ENCODE measurements at regions not wholly inside any gene's neighbourhood (a gene's known extent, or its start where the extent isn't known, plus 50 kb on each side); places are given as distances from the start of the nearest gene placed in this dataset.

DNA sequence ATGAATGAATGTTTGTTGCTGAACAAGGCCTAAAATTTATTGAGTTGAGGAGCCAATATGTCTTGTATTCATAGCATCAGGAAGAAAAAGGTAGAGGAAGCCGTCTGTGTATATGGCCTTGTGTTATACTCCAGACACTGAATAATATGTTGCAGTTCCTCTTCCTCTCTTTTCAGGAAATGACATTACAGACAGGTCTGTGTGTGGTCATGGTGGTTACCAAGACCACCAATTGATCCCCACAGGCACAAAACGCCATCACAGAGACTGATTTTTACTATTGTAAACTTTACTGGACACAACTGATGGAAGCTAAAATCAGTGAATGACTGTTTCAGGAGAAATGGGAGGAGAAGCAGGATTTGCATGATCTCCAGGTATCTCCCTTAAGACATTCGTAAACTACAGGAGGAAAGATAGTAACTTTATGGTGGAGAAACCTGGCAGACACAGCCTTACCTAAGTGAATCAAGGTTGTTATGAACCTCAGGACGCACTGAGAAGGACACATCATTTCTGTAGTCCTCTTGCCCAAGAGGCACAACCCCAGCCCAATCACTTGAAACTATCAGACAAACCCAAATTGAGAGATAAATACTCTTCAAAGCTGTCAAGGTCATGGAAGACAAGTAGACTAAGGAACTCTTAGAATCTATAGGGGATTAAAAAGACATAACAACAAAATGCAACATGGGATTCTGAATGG is 334.1 kb upstream of the RGS6 start:
- no peaks in the 10 kb centered on the region for H3F3A ChIP-seq (replicated peaks; ENCODE audit: low read depth)
- no peaks in the 10 kb centered on the region for H3K27me3 Mint-ChIP-seq (ENCODE audit: insufficient read depth, low read depth, poor library complexity)
- peaks cover 44% of the 10 kb centered on the region for H3K79me2 ChIP-seq (replicated peaks; ENCODE audit: insufficient read depth)
- H3K9me3 Mint-ChIP-seq: peaks cover 13% of the 10 kb centered on the region
- no peaks in the 10 kb centered on the region for H4K20me1 ChIP-seq (replicated peaks; ENCODE audit: insufficient read depth)
- no peaks in the 10 kb centered on the region for H3K9me2 ChIP-seq (ENCODE audit: insufficient read depth)
- H3K4me2 ChIP-seq: no peak overlapping the region
- H3K4me3 ChIP-seq: no peak overlapping the region
- peaks cover 4% of the 10 kb centered on the region for H3K36me3 ChIP-seq (ENCODE audit: insufficient read depth)
- H3K27ac ChIP-seq (ENCODE audit: low read depth): no peak overlapping the region
- DNase-seq (ENCODE audit: low spot score): no peak
- no peak for TF ChIP-seq NANOG (IDR thresholded peaks at IDR 0.05; ENCODE audit: borderline replicate concordance)
- TF ChIP-seq CREB1 (CRISPR knock-in tag; IDR thresholded peaks at IDR 0.05; ENCODE audit: low read depth): no peak
- no peak for TF ChIP-seq ZNF114 (CRISPR knock-in tag; IDR thresholded peaks at IDR 0.05)
- no peak for TF ChIP-seq POLR2AphosphoS5 (IDR thresholded peaks at IDR 0.05; ENCODE audit: low read depth)
- TF ChIP-seq, protein P1, sequence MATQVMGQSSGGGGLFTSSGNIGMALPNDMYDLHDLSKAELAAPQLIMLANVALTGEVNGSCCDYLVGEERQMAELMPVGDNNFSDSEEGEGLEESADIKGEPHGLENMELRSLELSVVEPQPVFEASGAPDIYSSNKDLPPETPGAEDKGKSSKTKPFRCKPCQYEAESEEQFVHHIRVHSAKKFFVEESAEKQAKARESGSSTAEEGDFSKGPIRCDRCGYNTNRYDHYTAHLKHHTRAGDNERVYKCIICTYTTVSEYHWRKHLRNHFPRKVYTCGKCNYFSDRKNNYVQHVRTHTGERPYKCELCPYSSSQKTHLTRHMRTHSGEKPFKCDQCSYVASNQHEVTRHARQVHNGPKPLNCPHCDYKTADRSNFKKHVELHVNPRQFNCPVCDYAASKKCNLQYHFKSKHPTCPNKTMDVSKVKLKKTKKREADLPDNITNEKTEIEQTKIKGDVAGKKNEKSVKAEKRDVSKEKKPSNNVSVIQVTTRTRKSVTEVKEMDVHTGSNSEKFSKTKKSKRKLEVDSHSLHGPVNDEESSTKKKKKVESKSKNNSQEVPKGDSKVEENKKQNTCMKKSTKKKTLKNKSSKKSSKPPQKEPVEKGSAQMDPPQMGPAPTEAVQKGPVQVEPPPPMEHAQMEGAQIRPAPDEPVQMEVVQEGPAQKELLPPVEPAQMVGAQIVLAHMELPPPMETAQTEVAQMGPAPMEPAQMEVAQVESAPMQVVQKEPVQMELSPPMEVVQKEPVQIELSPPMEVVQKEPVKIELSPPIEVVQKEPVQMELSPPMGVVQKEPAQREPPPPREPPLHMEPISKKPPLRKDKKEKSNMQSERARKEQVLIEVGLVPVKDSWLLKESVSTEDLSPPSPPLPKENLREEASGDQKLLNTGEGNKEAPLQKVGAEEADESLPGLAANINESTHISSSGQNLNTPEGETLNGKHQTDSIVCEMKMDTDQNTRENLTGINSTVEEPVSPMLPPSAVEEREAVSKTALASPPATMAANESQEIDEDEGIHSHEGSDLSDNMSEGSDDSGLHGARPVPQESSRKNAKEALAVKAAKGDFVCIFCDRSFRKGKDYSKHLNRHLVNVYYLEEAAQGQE (IDR thresholded peaks at IDR 0.05; ENCODE audit: unreplicated experiment): no peak
- TF ChIP-seq, protein P2, sequence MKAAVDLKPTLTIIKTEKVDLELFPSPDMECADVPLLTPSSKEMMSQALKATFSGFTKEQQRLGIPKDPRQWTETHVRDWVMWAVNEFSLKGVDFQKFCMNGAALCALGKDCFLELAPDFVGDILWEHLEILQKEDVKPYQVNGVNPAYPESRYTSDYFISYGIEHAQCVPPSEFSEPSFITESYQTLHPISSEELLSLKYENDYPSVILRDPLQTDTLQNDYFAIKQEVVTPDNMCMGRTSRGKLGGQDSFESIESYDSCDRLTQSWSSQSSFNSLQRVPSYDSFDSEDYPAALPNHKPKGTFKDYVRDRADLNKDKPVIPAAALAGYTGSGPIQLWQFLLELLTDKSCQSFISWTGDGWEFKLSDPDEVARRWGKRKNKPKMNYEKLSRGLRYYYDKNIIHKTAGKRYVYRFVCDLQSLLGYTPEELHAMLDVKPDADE (IDR thresholded peaks at IDR 0.05): no peak
- no peak for TF ChIP-seq JUNB (IDR thresholded peaks at IDR 0.05; ENCODE audit: unreplicated experiment)
- TF ChIP-seq EZH2phosphoT487 (IDR thresholded peaks at IDR 0.05; ENCODE audit: unreplicated experiment): no peak
- no peak overlapping the region for H3K27ac Mint-ChIP-seq
- H3K27me3 ChIP-seq (ENCODE audit: insufficient read depth): no peaks in the 10 kb centered on the region
- no peak overlapping the region for H3K4me3 Mint-ChIP-seq
- 0 out of 2 replicates have a peak, but pooled peaks cover 4% of the 10 kb centered on the region for H3K4me1 ChIP-seq (ENCODE audit: insufficient read depth)
- no peak overlapping the region for H2AFZ ChIP-seq
- H3K4me1 Mint-ChIP-seq: peaks cover 12% of the 10 kb centered on the region; the same call in 2 of the 3 replicates
- no peak for ATAC-seq
- H3K36me3 Mint-ChIP-seq (ENCODE audit: low read depth): peaks cover 26% of the 10 kb centered on the region

DNA sequence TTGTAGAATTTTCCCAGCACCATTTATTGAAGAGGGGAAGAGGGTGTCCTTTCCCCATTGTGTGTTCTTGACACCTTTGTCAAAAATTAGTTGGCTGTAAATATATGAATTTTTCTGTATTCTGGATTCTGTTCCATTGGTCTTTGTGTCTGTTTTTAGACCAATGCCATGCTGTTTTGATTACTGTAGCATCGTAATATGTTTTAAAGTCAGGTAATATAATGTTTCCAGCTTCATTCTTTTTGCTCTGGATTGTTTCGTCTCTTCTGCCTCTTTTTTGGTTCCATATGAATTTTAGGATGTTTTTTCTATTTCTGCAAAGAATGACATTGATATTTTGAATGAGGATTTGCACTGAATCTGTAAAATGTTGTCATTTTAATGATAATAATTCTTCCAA is 331.9 kb upstream of the RGS6 start:
- Histone ChIP-seq H3K4me2 (no peak overlapping the region), H3K79me2 (replicated peaks; ENCODE audit: insufficient read depth) (peaks cover 50% of the 10 kb centered on the region), H3F3A (replicated peaks; ENCODE audit: low read depth) (no peaks in the 10 kb centered on the region), H3K27ac (ENCODE audit: low read depth) (no peak overlapping the region), H3K4me3 (no peak overlapping the region), H3K9me2 (ENCODE audit: insufficient read depth) (no peaks in the 10 kb centered on the region), H3K27me3 (ENCODE audit: insufficient read depth) (no peaks in the 10 kb centered on the region), H3K36me3 (ENCODE audit: insufficient read depth) (peaks cover 4% of the 10 kb centered on the region), H3K4me1 (ENCODE audit: insufficient read depth) (0 out of 2 replicates have a peak, but pooled peaks cover 4% of the 10 kb centered on the region), H2AFZ (no peak overlapping the region), H4K20me1 (replicated peaks; ENCODE audit: insufficient read depth) (no peaks in the 10 kb centered on the region)
- DNase-seq (ENCODE audit: low spot score): no peak
- Mint-ChIP-seq H3K36me3 (ENCODE audit: low read depth) (peaks cover 26% of the 10 kb centered on the region), H3K27me3 (ENCODE audit: insufficient read depth, low read depth, poor library complexity) (no peaks in the 10 kb centered on the region), H3K4me1 (peaks cover 10% of the 10 kb centered on the region; the same call in 2 of the 3 replicates), H3K27ac (no peak overlapping the region), H3K9me3 (peaks cover 13% of the 10 kb centered on the region), H3K4me3 (no peak overlapping the region)
- ATAC-seq: no peak
- TF ChIP-seq EZH2 (IDR thresholded peaks at IDR 0.05; ENCODE audit: low read depth, unreplicated experiment): no peak
- TF ChIP-seq ZNF331 (CRISPR knock-in tag; IDR thresholded peaks at IDR 0.05; ENCODE audit: low read depth): no peak
- TF ChIP-seq JUNB (IDR thresholded peaks at IDR 0.05; ENCODE audit: unreplicated experiment): no peak

All from GM23338 (cell line).